ENCODE measurements at regions not wholly inside any gene's neighbourhood (a gene's known extent, or its start where the extent isn't known, plus 50 kb on each side); places are given as distances from the start of the nearest gene placed in this dataset.

- H3K9ac ChIP-seq (ENCODE audit: low read depth in 1 of 2, low read length in 2 of 2) = no peak overlapping the region
- no peak overlapping the region for H3K27ac ChIP-seq (ENCODE audit: low read depth, low read length)
- H3K36me3 ChIP-seq (ENCODE audit: control insufficient read depth in 1 of 2, insufficient read depth in 2 of 2, low read length in 2 of 2) = no peaks in the 10 kb centered on the region
- H3K4me3 ChIP-seq (ENCODE audit: low read depth in 1 of 2, low read length in 2 of 2) = no peak overlapping the region
- H3K4me1 ChIP-seq (ENCODE audit: control insufficient read depth in 1 of 2, insufficient read depth in 2 of 2, low read length in 2 of 2) = peaks cover 0 to 6% of the 10 kb centered on the region in 2 donors
- peaks cover 16 to 25% of the 10 kb centered on the region in 2 donors for H3K9me3 ChIP-seq (ENCODE audit: control insufficient read depth in 1 of 2, low read length in 2 of 2)
- no peaks in the 10 kb centered on the region for H3K27me3 ChIP-seq (ENCODE audit: control insufficient read depth in 1 of 2, insufficient read depth in 2 of 2, low read length in 2 of 2)
Measured at GRCh38 chr12:126069549-126070165, 1004.4 kb downstream of the AACS start.

GRCh38 chr12:126076515-126076914 lies 1011.3 kb downstream of the AACS start:
- Histone ChIP-seq H3K4me3 (ENCODE audit: low read depth in 1 of 2, low read length in 2 of 2) (no peak overlapping the region), H3K27me3 (ENCODE audit: control insufficient read depth in 1 of 2, insufficient read depth in 2 of 2, low read length in 2 of 2) (no peaks in the 10 kb centered on the region), H3K27ac (ENCODE audit: low read depth, low read length) (no peak overlapping the region), H3K36me3 (ENCODE audit: control insufficient read depth in 1 of 2, insufficient read depth in 2 of 2, low read length in 2 of 2) (no peaks in the 10 kb centered on the region), H3K9ac (ENCODE audit: low read depth in 1 of 2, low read length in 2 of 2) (no peak overlapping the region), H3K9me3 (ENCODE audit: control insufficient read depth in 1 of 2, low read length in 2 of 2) (peaks cover 0 to 8% of the 10 kb centered on the region in 2 donors), H3K4me1 (ENCODE audit: control insufficient read depth in 1 of 2, insufficient read depth in 2 of 2, low read length in 2 of 2) (no peaks in the 10 kb centered on the region)

DNA sequence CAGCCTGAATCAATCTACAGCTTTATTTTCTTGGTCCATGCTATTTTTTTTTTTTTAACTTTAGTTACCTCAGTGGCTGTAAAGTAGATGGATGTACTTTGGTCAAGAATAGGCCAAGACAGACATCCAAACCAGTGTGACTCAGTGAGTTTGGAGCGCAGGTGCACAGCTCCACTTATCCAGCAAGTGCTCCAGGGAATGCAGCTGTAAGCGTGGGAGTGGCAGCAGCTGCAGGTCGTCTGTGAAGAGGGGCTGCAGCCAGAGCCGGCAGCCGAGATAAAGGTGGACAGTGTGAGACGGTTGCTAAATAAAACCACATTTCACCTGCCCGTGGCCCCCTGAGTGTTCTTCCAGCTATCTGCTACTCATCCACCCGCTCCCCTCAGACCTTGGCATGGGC lies 1018.7 kb downstream of the AACS start:
- H3K9ac ChIP-seq (ENCODE audit: low read depth in 1 of 2, low read length in 2 of 2) = no peak overlapping the region
- H3K27ac ChIP-seq (ENCODE audit: low read depth, low read length) = no peak overlapping the region
- no peaks in the 10 kb centered on the region for H3K4me1 ChIP-seq (ENCODE audit: control insufficient read depth in 1 of 2, insufficient read depth in 2 of 2, low read length in 2 of 2)
- H3K27me3 ChIP-seq (ENCODE audit: control insufficient read depth in 1 of 2, insufficient read depth in 2 of 2, low read length in 2 of 2) = no peaks in the 10 kb centered on the region
- no peaks in the 10 kb centered on the region for H3K36me3 ChIP-seq (ENCODE audit: control insufficient read depth in 1 of 2, insufficient read depth in 2 of 2, low read length in 2 of 2)
- H3K9me3 ChIP-seq (ENCODE audit: control insufficient read depth in 1 of 2, low read length in 2 of 2) = peaks cover 5 to 11% of the 10 kb centered on the region in 2 donors
- H3K4me3 ChIP-seq (ENCODE audit: low read depth in 1 of 2, low read length in 2 of 2) = no peak overlapping the region

DNA sequence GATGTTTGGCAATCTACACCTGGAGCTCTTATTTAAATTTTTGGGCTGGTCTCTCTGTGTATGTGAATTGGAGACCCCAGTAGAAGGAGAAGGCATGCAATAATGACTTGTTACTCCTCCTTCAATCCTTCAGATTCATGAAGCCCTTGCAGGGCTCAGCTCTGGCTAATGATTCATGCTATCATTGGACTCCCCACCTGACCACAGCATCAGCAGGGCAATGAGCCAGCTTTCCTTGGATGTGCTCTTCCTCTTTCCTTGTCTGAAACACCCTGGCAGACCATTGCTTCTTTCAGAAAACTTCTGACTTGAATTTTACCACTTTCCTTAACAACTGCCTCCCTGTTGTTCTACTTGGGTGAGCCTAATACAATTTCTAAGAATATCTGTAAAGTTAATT lies 1019.2 kb downstream of the AACS start:
- no peaks in the 10 kb centered on the region for H3K27me3 ChIP-seq (ENCODE audit: control insufficient read depth in 1 of 2, insufficient read depth in 2 of 2, low read length in 2 of 2)
- no peak overlapping the region for H3K4me3 ChIP-seq (ENCODE audit: low read depth in 1 of 2, low read length in 2 of 2)
- H3K4me1 ChIP-seq (ENCODE audit: control insufficient read depth in 1 of 2, insufficient read depth in 2 of 2, low read length in 2 of 2) = no peaks in the 10 kb centered on the region
- peaks cover 5 to 11% of the 10 kb centered on the region in 2 donors for H3K9me3 ChIP-seq (ENCODE audit: control insufficient read depth in 1 of 2, low read length in 2 of 2)
- H3K36me3 ChIP-seq (ENCODE audit: control insufficient read depth in 1 of 2, insufficient read depth in 2 of 2, low read length in 2 of 2) = no peaks in the 10 kb centered on the region
- no peak overlapping the region for H3K9ac ChIP-seq (ENCODE audit: low read depth in 1 of 2, low read length in 2 of 2)
- no peak overlapping the region for H3K27ac ChIP-seq (ENCODE audit: low read depth, low read length)

GRCh38 chr12:126086242-126086641 lies 1021.0 kb downstream of the AACS start:
- H3K36me3 ChIP-seq (ENCODE audit: control insufficient read depth in 1 of 2, insufficient read depth in 2 of 2, low read length in 2 of 2) = no peaks in the 10 kb centered on the region
- peaks cover 5 to 11% of the 10 kb centered on the region in 2 donors for H3K9me3 ChIP-seq (ENCODE audit: control insufficient read depth in 1 of 2, low read length in 2 of 2)
- no peak overlapping the region for H3K27ac ChIP-seq (ENCODE audit: low read depth, low read length)
- H3K9ac ChIP-seq (ENCODE audit: low read depth in 1 of 2, low read length in 2 of 2) = no peak overlapping the region
- no peaks in the 10 kb centered on the region for H3K27me3 ChIP-seq (ENCODE audit: control insufficient read depth in 1 of 2, insufficient read depth in 2 of 2, low read length in 2 of 2)
- no peak overlapping the region for H3K4me3 ChIP-seq (ENCODE audit: low read depth in 1 of 2, low read length in 2 of 2)
- H3K4me1 ChIP-seq (ENCODE audit: control insufficient read depth in 1 of 2, insufficient read depth in 2 of 2, low read length in 2 of 2) = no peaks in the 10 kb centered on the region

- H3K4me1 ChIP-seq (ENCODE audit: control insufficient read depth in 1 of 2, insufficient read depth in 2 of 2, low read length in 2 of 2) = no peaks in the 10 kb centered on the region
- no peak overlapping the region for H3K9ac ChIP-seq (ENCODE audit: low read depth in 1 of 2, low read length in 2 of 2)
- H3K4me3 ChIP-seq (ENCODE audit: low read depth in 1 of 2, low read length in 2 of 2) = no peak overlapping the region
- H3K9me3 ChIP-seq (ENCODE audit: control insufficient read depth in 1 of 2, low read length in 2 of 2) = peaks cover 5 to 11% of the 10 kb centered on the region in 2 donors
- no peaks in the 10 kb centered on the region for H3K27me3 ChIP-seq (ENCODE audit: control insufficient read depth in 1 of 2, insufficient read depth in 2 of 2, low read length in 2 of 2)
- no peaks in the 10 kb centered on the region for H3K36me3 ChIP-seq (ENCODE audit: control insufficient read depth in 1 of 2, insufficient read depth in 2 of 2, low read length in 2 of 2)
- no peak overlapping the region for H3K27ac ChIP-seq (ENCODE audit: low read depth, low read length)
Measured at GRCh38 chr12:126087692-126088091, 1022.5 kb downstream of the AACS start.

DNA sequence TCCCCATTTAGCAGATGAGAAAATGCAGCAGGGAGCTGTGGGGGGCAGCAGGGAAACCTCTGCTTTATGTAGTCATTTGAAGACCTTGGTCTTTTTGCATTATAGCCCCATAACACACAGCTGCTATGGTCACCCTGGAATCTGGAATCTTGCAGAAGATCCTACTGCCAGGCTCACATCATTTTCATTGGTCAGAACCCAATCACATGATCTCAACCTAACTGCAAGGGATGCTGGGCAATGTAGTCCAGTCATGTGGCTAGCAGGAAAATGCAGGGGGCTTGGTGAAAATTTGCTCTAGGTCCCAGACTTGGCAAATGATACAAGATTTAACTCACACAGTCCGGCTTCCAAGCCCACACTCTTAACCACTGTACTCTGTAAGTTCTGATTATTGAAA lies 1028.7 kb downstream of the AACS start:
- Histone ChIP-seq H3K9me3 (ENCODE audit: control insufficient read depth in 1 of 2, low read length in 2 of 2) (peaks cover 0 to 5% of the 10 kb centered on the region in 2 donors), H3K4me1 (ENCODE audit: control insufficient read depth in 1 of 2, insufficient read depth in 2 of 2, low read length in 2 of 2) (no peaks in the 10 kb centered on the region), H3K27me3 (ENCODE audit: control insufficient read depth in 1 of 2, insufficient read depth in 2 of 2, low read length in 2 of 2) (no peaks in the 10 kb centered on the region), H3K4me3 (ENCODE audit: low read depth in 1 of 2, low read length in 2 of 2) (no peak overlapping the region), H3K36me3 (ENCODE audit: control insufficient read depth in 1 of 2, insufficient read depth in 2 of 2, low read length in 2 of 2) (no peaks in the 10 kb centered on the region), H3K9ac (ENCODE audit: low read depth in 1 of 2, low read length in 2 of 2) (no peak overlapping the region), H3K27ac (ENCODE audit: low read depth, low read length) (no peak overlapping the region)

DNA sequence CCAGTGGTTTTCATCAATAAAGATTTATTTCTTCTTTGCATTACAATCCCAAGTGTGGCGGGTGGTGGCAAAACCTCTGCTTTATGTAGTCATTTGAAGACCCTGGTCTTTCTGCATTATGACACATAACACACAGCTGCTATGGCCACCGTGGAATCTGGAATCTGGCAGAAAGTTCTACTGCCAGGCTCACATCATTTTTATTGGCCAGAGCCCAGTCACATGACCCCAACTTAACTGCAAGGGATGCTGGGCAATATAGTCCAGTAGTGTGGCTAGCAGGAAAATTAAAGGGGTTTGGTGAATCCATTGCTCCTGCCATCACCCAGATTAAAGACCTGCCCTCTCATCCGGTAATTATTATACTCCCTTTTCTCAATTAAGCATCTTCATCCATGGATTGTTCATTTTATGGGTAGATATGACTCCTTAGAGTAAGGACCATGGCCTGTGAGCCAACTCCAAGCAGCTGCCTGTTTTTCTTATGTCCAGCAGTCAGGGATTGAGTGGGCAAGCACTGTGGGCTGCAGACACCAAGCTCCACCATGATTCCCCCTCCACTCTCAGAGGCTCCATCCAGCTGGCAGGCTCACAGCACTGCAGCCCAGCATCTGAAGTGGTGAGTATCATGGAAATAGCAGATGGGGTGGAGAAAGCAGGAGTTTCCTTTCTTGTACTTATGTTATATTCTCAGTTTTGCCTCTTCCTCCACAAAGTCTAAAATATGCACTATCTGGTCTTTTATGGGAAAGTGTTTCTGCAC lies 1030.7 kb downstream of the AACS start:
- peaks cover 0 to 5% of the 10 kb centered on the region in 2 donors for H3K9me3 ChIP-seq (ENCODE audit: control insufficient read depth in 1 of 2, low read length in 2 of 2)

GRCh38 chr12:126106706-126107105 lies 1041.5 kb downstream of the AACS start:
- Histone ChIP-seq H3K4me3 (ENCODE audit: low read depth in 1 of 2, low read length in 2 of 2) (no peak overlapping the region), H3K9ac (ENCODE audit: low read depth in 1 of 2, low read length in 2 of 2) (no peak overlapping the region), H3K36me3 (ENCODE audit: control insufficient read depth in 1 of 2, insufficient read depth in 2 of 2, low read length in 2 of 2) (no peaks in the 10 kb centered on the region), H3K4me1 (ENCODE audit: control insufficient read depth in 1 of 2, insufficient read depth in 2 of 2, low read length in 2 of 2) (no peaks in the 10 kb centered on the region), H3K9me3 (ENCODE audit: control insufficient read depth in 1 of 2, low read length in 2 of 2) (peaks cover 0 to 3% of the 10 kb centered on the region in 2 donors), H3K27me3 (ENCODE audit: control insufficient read depth in 1 of 2, insufficient read depth in 2 of 2, low read length in 2 of 2) (no peaks in the 10 kb centered on the region), H3K27ac (ENCODE audit: low read depth, low read length) (no peak overlapping the region)

More for the DNA sequence above, 1030.7 kb downstream of the AACS start:
- Histone ChIP-seq H3K4me1 (ENCODE audit: control insufficient read depth in 1 of 2, insufficient read depth in 2 of 2, low read length in 2 of 2) (no peaks in the 10 kb centered on the region), H3K4me3 (ENCODE audit: low read depth in 1 of 2, low read length in 2 of 2) (no peak overlapping the region), H3K9ac (ENCODE audit: low read depth in 1 of 2, low read length in 2 of 2) (no peak overlapping the region), H3K36me3 (ENCODE audit: control insufficient read depth in 1 of 2, insufficient read depth in 2 of 2, low read length in 2 of 2) (no peaks in the 10 kb centered on the region), H3K27ac (ENCODE audit: low read depth, low read length) (no peak overlapping the region), H3K27me3 (ENCODE audit: control insufficient read depth in 1 of 2, insufficient read depth in 2 of 2, low read length in 2 of 2) (no peaks in the 10 kb centered on the region)

- no peaks in the 10 kb centered on the region for H3K27me3 ChIP-seq (ENCODE audit: control insufficient read depth in 1 of 2, insufficient read depth in 2 of 2, low read length in 2 of 2)
- no peak overlapping the region for H3K27ac ChIP-seq (ENCODE audit: low read depth, low read length)
- H3K4me3 ChIP-seq (ENCODE audit: low read depth in 1 of 2, low read length in 2 of 2) = no peak overlapping the region
- H3K9me3 ChIP-seq (ENCODE audit: control insufficient read depth in 1 of 2, low read length in 2 of 2) = peaks cover 0 to 3% of the 10 kb centered on the region in 2 donors
- no peaks in the 10 kb centered on the region for H3K36me3 ChIP-seq (ENCODE audit: control insufficient read depth in 1 of 2, insufficient read depth in 2 of 2, low read length in 2 of 2)
- no peak overlapping the region for H3K9ac ChIP-seq (ENCODE audit: low read depth in 1 of 2, low read length in 2 of 2)
- H3K4me1 ChIP-seq (ENCODE audit: control insufficient read depth in 1 of 2, insufficient read depth in 2 of 2, low read length in 2 of 2) = no peaks in the 10 kb centered on the region
Measured at GRCh38 chr12:126107659-126108058, 1042.4 kb downstream of the AACS start.
